HG03439 (cell line): ENCODE measurements at regions not wholly inside any gene's neighbourhood (a gene's known extent, or its start where the extent isn't known, plus 50 kb on each side); places are given as distances from the start of the nearest gene placed in this dataset.

Source experiments
- ATAC-seq: cut with Tn5 transposase; IDR thresholded peaks from one replicate; pipeline ENCODE4 v1.9.1; 2021; ENCODE audit warnings: mild to moderate bottlenecking, moderate library complexity; ENCODE audit not compliant: unreplicated experiment

GRCh38 chr6:84424956-84425355 lies 197.5 kb upstream of the CEP162 start:
- no peak for ATAC-seq

DNA sequence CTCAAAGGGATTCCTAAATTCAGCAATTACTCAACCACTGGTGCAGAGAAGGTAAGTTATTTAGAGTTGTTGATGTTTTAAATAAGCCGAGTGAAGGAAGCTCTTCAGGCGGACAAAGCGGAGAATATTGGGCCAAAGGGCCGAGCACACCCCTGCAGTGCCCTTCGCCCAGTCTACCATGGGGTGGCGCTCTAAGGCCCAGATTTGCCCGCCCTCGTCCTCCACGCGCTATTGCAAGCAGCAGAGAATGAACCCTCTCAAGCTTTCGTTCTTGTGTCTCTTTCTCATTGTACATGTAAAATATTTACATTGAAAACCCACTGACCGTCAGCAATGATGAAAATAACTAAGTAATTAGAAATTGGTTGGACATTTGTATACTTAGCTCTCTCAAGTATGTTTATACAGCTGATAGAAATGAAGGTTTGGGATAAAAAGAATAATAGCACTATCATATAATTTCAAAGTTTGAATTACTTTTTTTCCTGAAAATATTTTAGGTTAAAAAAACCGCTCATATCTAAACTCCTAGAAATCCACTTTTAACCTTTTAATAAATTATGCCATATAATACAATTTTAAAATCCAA lies 195.0 kb upstream of the CEP162 start:
- no peak for ATAC-seq

DNA sequence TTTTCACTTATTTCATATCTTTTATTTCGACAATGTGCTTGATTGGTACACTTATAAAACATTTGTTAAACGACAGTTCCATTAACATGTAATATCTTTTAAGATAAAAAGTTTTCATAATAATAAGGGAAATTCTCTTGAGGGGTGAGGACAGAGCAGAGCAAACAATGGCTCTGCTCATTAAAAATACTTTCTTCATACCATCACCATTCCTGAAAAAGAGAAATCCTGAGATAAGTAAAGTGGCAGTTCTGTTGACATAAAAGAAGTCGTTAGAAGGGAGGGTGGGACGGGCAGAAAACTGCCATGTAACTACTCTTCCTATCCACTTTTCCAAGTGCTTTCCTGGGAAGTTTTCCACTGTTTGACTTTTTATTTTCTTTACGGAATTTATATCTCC lies 193.6 kb upstream of the CEP162 start:
- no peak for ATAC-seq

DNA sequence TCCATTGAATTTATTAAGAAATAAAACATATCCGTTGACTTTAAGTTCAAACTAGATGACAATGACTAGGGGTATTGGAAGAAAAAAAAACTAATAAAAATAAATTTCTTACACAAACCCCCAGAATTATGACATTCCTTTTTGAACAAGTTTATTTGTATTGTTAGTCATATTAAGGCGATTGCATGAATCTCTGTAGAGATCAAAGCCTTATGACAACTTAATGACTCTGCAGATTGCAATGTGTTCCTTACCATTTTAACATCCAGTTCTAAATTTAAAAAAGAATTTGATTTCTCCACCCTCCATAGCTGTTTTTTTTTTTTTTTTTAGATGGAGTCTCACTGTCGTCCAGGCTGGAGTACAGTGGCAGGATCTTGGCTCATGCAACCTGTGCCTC lies 189.8 kb upstream of the CEP162 start:
- no peak for ATAC-seq

- ATAC-seq: no peak
Observed at GRCh38 chr6:84416043-84416657, 188.7 kb upstream of the CEP162 start.

GRCh38 chr6:84415517-84415916 lies 188.1 kb upstream of the CEP162 start:
- no peak for ATAC-seq

GRCh38 chr6:84415068-84415467 lies 187.6 kb upstream of the CEP162 start:
- no peak for ATAC-seq

DNA sequence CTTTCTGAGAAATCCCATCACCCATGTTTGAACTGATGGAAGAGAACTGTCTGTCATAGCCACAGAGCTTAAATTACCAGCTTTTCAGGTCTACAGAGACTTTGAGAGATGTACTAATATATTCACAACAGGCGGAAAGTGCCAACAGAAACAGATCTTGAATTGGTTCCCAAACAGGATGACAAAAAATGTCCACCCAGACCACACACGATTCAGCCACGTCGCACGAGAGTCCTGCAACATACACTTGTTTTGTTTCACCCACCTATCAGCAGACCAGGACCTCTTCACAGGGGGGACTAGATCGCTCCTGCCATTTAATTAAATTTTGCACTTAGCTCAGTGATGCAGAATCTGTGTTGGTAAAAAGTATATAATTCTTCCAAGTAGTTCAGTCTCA lies 187.1 kb upstream of the CEP162 start:
- no peak for ATAC-seq

DNA sequence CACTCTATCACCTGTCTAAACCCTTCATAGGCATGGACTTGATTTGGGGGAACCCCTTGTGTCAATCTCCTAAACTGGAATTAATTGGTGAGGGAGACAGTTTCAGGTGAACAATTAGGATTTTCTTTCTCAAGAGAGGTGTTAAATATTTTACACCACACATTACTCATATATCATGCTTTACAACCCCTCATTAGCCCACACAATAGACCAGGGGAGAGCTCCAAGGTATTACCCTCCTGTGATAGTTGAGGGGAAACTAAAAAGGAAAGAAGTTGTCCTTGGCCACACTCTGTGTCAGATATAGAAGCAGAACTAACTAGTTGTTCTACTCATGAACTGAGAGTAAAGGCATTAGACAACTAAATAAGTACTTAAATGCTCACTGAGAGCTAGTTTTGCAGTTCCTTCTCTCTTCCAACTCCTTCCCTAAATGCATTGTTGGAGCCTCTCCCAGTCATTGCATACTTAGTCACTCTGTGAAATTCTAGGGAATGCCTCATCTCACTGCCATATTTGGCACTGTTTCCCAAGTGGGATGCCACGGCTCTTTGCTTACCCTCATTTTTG lies 183.7 kb upstream of the CEP162 start:
- no peak for ATAC-seq

- no peak for ATAC-seq
Observed at GRCh38 chr6:84409911-84410310, 182.5 kb upstream of the CEP162 start.

DNA sequence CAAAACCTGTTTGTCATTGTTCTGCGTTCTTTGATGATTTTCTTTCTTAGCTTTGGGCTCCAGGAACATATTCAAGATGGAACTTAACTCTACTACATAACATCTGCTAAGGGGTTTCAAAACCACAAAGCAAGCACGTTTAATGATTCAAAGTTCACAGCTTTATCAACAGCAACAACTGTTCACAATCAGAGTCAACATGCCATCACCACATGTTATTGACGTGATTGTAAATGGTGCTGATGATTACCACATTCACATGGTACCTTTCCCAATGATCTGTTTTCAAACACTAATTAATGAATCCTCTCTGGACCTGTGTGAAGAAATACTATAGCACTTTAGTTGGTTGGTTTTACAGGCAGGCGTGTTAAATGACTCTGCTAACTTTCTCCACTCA lies 180.6 kb upstream of the CEP162 start:
- no peak for ATAC-seq

DNA sequence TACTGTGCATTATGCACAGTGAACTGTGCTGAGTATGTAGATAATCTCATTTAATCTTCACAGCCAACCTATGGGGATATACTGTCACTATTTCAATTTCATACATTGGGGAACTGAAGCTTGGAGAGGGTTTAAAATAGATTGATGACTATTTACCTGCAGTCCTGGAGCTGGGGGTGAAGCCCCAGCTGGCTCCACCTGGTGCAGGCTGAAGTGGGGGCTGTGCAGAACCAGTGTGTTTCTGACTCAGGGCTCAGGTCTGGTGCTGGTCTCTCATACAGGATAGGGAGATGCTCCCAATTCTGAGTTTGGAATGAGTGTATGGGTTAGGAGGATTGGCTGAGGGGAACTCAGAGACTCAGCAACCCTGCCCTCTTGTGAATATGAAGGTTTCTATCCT lies 176.1 kb upstream of the CEP162 start:
- ATAC-seq: no peak

GRCh38 chr6:84399003-84399402 lies 171.6 kb upstream of the CEP162 start:
- ATAC-seq: no peak

GRCh38 chr6:84392261-84392660 lies 164.8 kb upstream of the CEP162 start:
- ATAC-seq: no peak

DNA sequence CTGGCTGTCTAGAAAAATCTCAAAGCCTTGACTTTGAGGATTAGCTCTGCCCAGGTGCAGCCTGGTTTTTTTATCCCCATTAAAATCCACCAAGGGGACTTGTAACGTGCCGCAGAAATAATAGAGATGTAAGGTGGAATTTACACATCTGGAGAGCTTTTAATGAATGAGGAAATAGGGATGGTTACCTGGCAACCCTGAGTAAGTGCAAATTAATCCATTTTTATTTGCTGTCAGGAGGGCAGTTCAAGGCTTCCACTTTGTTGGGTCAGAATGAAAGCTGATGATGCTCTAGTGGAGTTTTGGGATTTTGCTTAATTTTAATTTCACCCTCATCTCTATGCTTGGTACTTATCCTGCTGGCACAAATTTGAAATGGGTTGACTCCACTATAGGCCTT lies 163.4 kb upstream of the CEP162 start:
- no peak for ATAC-seq

DNA sequence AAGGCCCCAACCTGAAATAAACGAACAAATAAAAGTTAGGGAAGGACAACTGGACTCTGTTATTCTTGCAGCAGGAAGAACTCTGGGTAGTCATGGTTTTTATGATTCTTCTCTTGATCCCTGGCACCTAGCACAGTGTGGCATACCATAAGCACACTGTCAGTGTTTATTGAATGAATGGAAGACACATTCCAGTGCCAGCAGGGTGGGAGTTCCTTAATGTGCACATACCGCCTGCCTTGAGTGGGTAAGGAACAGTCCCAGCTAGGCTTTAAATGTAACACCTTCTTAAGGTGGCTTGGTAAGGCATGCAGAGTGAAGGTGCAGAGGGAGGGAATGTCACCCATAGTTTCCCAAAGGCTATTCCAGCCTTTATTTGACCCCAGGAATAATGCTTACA lies 162.9 kb upstream of the CEP162 start:
- ATAC-seq: no peak

GRCh38 chr6:84379142-84379541 lies 151.7 kb upstream of the CEP162 start:
- no peak for ATAC-seq

DNA sequence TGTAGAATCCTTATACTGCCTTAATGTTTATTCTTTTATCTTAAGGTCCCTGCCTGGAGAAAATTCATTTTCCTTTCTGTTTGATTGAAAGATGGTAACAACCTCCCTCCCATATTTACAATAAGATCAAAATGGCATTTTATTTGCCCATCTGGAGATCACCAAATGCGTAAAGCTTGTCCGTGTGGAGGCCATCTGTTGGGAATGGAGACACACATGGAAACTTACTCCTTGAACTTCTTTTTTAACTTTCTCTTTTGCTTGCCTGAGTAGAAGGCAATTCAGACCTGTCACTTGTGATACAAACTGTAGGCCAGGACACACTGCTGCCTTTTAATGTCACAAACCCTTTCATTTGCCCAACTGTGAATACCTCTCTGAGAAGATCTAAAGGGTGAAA lies 144.8 kb upstream of the CEP162 start:
- ATAC-seq: no peak

GRCh38 chr6:84371681-84372080 lies 144.2 kb upstream of the CEP162 start:
- no peak for ATAC-seq

DNA sequence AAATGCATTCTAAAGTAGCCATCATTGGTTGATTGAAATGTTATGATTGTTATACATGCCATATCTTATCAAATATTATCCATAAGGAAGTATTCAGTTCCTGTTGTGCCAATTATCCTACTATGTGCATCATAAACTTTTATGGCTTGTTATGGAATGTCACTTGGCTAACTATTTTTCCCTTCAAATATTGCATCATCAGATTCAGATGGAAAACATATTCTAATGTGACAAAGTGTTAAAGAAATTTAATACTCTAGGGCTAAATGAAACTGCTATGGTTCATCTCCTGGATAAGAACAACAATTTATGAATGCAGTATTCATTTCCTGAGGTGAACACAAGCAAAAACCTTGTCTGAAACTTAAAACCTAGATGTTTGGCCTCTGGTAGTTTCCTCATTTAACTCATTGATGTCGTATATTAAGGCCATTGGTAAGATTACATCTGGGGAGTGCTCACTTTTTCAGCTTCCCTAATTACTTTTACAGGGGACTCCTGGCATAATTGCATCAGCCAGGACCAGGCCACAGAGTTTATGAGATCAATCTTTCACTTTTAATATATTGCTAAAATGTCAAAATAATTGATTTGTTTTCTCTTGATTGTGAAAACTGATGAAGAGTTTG lies 134.9 kb upstream of the CEP162 start:
- no peak for ATAC-seq

GRCh38 chr6:84361372-84362192 lies 134.1 kb upstream of the CEP162 start:
- no peak for ATAC-seq

DNA sequence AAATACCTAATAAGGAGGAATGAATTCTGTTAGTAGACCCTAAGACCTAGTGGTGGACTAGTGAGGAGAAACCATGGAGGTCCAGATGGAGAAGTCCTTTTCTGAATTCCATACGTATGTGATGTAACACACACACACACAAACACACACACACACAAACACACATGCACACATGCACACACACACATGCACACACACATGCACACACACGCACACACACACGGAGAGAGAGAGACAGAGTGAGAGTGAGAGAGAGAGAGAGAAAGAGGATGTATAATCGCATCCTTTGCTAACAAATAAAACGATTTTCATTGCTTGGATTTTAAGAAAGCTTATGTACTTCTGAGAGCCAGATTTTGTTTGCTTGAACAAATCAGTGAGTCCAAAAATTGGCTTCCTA lies 132.6 kb upstream of the CEP162 start:
- no peak for ATAC-seq
